Body of pancreas (tissue), 4 donors: ENCODE measurements at regions not wholly inside any gene's neighbourhood (a gene's known extent, or its start where the extent isn't known, plus 50 kb on each side); places are given as distances from the start of the nearest gene placed in this dataset.

ENCODE experiments used
- ATAC-seq: fragments of 150-250 bp; one replicate; pipeline ENCODE4 v1.9.1; 2016
- DNase-seq, 4 donors: peaks; one replicate each; pipeline ENCODE4 v3.0.0-alpha.2; 2019
- H3K27ac ChIP-seq, 4 donors: fragments of 200-600 bp; sonication (generic); 1 replicate in 3 of 4; 2 replicates in 1 of 4; pipeline versions ENCODE4 v1.5.1 to v1.6.1; 2016 to 2019; ENCODE audit warnings: mild to moderate bottlenecking in 1 of 4, mixed read lengths in 1 of 4, moderate library complexity in 1 of 4
- H3K27me3 ChIP-seq, 2 donors: fragments of 200-600 bp; sonication (generic); one replicate each; pipeline ENCODE4 v1.6.0; 2016; ENCODE audit warnings: mild to moderate bottlenecking in 1 of 2
- H3K36me3 ChIP-seq, 2 donors: fragments of 200-600 bp; sonication (generic); replicated peaks in 1 of 2; 2 replicates each; pipeline ENCODE4 v1.5.1; 2016; ENCODE audit warnings: low read depth in 2 of 2; ENCODE audit not compliant: insufficient read depth in 1 of 2
- H3K4me1 ChIP-seq: fragments of 200-600 bp; sonication (generic); one replicate; pipeline ENCODE4 v1.6.0; 2016
- H3K4me3 ChIP-seq, 2 donors: fragments of 200-600 bp; sonication (generic); 1 replicate in 1 of 2; 2 replicates in 1 of 2; pipeline ENCODE4 v1.5.1; 2016 to 2019
- H3K9me3 ChIP-seq, 3 donors: fragments of 200-600 bp; sonication (generic); 1 replicate in 2 of 3; 2 replicates in 1 of 3; pipeline ENCODE4 v1.5.1; 2016
- CTCF ChIP-seq, 7 experiments: fragments of 450-650 bp in 4 of 7; fragments of 200-600 bp in 3 of 7; sonication (generic) in 3 of 7; IDR thresholded peaks; one replicate each; pipeline ENCODE4 v1.5.1; 2016 to 2019; ENCODE audit warnings: antibody characterized with exemption in 7 of 7
- POLR2A ChIP-seq, 3 donors: fragments of 450-650 bp; IDR thresholded peaks; one replicate each; pipeline ENCODE4 v1.6.1; 2016; ENCODE audit warnings: antibody characterized with exemption in 3 of 3, mild to moderate bottlenecking in 2 of 3
- WGBS, 2 donors: methylation state at CpG; one replicate each; pipeline ENCODE4 v1.1.5; 2017; 5-methylcytosine and 5-hydroxymethylcytosine counted together
- intact Hi-C: fragments of 100-400 bp; cut with DNase I; formaldehyde crosslinking; loops from one replicate; pipeline ENCODE4 v1.15.1; 2023

- H3K4me3 ChIP-seq, result no peak overlapping the region
- no peaks in the 10 kb centered on the region for H3K4me1 ChIP-seq
- H3K36me3 ChIP-seq, result no peaks in the 10 kb centered on the region
- no peak overlapping the region for H3K27ac ChIP-seq
- H3K9me3 ChIP-seq, result no peaks in the 10 kb centered on the region
- intact Hi-C loops, result no loop called here
- 91 to 96% methylated on average over 4 of the region's 4 CpGs for WGBS, 2 donors
- no peak for DNase-seq
- ATAC-seq, result no peak
- TF ChIP-seq POLR2A (IDR thresholded peaks at IDR 0.05) (no peak), CTCF (IDR thresholded peaks at IDR 0.05) (no peak)
- H3K27me3 ChIP-seq, result no peaks in the 10 kb centered on the region
Measured at GRCh38 chr4:176924238-176924637, 131.5 kb upstream of the VEGFC start.

- Histone ChIP-seq H3K36me3 (no peaks in the 10 kb centered on the region), H3K27me3 (no peaks in the 10 kb centered on the region), H3K9me3 (no peaks in the 10 kb centered on the region), H3K4me1 (no peaks in the 10 kb centered on the region), H3K4me3 (no peak overlapping the region), H3K27ac (no peak overlapping the region)
- DNase-seq (no peak), ATAC-seq (no peak)
- intact Hi-C loops, result no loop called here
- 37 to 55% methylated on average over 2 of the region's 2 CpGs for WGBS, 2 donors
- no peak for TF ChIP-seq CTCF (IDR thresholded peaks at IDR 0.05)
- TF ChIP-seq POLR2A (IDR thresholded peaks at IDR 0.05), result no peak
Measured at GRCh38 chr4:176925962-176926361, 133.2 kb upstream of the VEGFC start.

- 78 to 80% methylated on average over 1 of the region's 1 CpG for WGBS, 2 donors
- no peak for DNase-seq
- intact Hi-C loops, result no loop called here
- no peak overlapping the region for H3K27ac ChIP-seq
- no peak for ATAC-seq
- H3K4me3 ChIP-seq, result no peak overlapping the region
- H3K4me1 ChIP-seq, result no peaks in the 10 kb centered on the region
- no peaks in the 10 kb centered on the region for H3K9me3 ChIP-seq
- no peak for TF ChIP-seq POLR2A (IDR thresholded peaks at IDR 0.05)
- TF ChIP-seq CTCF (IDR thresholded peaks at IDR 0.05), result no peak
- H3K36me3 ChIP-seq, result no peaks in the 10 kb centered on the region
- H3K27me3 ChIP-seq, result no peaks in the 10 kb centered on the region
Measured at GRCh38 chr4:176927117-176927516, 134.4 kb upstream of the VEGFC start.

- Histone ChIP-seq H3K27me3 (no peaks in the 10 kb centered on the region), H3K9me3 (no peaks in the 10 kb centered on the region), H3K36me3 (no peaks in the 10 kb centered on the region), H3K4me3 (no peak overlapping the region), H3K27ac (no peak overlapping the region), H3K4me1 (no peaks in the 10 kb centered on the region)
- no peak for ATAC-seq
- no peak for DNase-seq
- no peak for TF ChIP-seq CTCF (IDR thresholded peaks at IDR 0.05)
- TF ChIP-seq POLR2A (IDR thresholded peaks at IDR 0.05), result no peak
- intact Hi-C loops, result no loop called here
- WGBS, 2 donors, result 31 to 35% methylated on average over 2 of the region's 2 CpGs
Measured at GRCh38 chr4:176927664-176928063, 134.9 kb upstream of the VEGFC start.

- intact Hi-C loops, result no loop called here
- WGBS, 2 donors, result 29 to 32% methylated on average over 4 of the region's 4 CpGs
- ATAC-seq, result no peak
- no peak overlapping the region for H3K4me3 ChIP-seq
- no peaks in the 10 kb centered on the region for H3K9me3 ChIP-seq
- no peak overlapping the region for H3K27ac ChIP-seq
- no peaks in the 10 kb centered on the region for H3K27me3 ChIP-seq
- H3K36me3 ChIP-seq, result no peaks in the 10 kb centered on the region
- no peak for TF ChIP-seq CTCF (IDR thresholded peaks at IDR 0.05)
- no peak for DNase-seq
- no peaks in the 10 kb centered on the region for H3K4me1 ChIP-seq
Measured at GRCh38 chr4:176939445-176939844, 146.7 kb upstream of the VEGFC start.
